NCI-H345 (cell line): ENCODE measurements at regions not wholly inside any gene's neighbourhood (a gene's known extent, or its start where the extent isn't known, plus 50 kb on each side); places are given as distances from the start of the nearest gene placed in this dataset.

Experiments used
- DNase-seq: peaks from one replicate; lab custom pipeline; 2025; lab: John Stamatoyannopoulos, UW

GRCh38 chr18:11553098-11553940 lies 56.1 kb upstream of the SLC35G4 start:
- peak; percentile 46 for DNase-seq

- DNase-seq: no peak
Observed at GRCh38 chr18:11548916-11549551, 60.4 kb upstream of the SLC35G4 start.

- no peak for DNase-seq
Observed at GRCh38 chr18:11548396-11548795, 61.0 kb upstream of the SLC35G4 start.

DNA sequence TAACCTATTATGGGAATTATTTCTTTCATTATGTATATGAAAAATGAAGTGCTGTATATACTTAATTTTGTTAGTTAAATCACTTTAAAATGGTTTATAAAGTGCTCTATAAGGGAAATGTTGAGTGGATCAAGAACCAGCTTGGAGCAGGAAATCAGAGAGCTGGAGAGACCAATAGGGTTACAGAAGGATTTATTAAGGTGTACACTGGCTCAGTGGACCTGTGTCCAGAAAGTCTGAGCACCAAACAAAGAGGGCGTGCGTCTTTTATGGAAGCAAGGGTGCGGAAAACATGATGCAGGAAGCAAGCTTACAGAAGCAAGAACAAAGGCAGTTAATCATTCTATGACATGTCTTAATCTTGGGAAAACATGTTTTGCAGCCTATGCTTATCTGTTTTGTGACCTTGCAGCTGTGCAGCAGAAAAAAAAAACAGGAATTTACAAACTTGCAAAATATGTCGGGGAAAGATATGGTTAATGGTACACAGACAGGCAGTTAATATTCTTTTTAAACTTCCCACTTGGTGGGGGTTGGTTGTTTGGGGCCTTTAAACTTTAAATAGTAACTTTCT lies 65.2 kb upstream of the SLC35G4 start:
- DNase-seq: no peak

- no peak for DNase-seq
Observed at GRCh38 chr18:11541179-11541578, 68.2 kb upstream of the SLC35G4 start.

- DNase-seq: no peak
Observed at GRCh38 chr18:11533942-11534496, 75.4 kb upstream of the SLC35G4 start.

DNA sequence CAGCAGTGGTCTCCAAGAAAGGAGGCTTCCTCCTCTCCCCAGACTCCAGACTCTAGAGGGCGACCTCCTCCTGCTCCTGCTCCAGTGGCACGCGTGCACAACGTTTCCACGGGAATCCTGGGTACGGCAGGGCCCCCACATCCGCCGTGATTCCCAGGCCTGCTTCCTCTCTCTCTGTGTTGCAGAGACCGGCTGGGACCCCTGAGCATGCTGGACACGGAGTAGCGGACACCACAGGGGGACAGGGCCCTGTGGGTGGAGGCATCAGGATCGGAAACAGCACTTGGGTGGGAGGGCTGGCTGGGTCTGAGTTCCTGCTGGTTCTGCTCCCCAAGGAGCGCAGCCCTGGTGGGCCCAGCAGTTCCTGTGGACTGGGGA lies 75.9 kb upstream of the SLC35G4 start:
- no peak for DNase-seq

GRCh38 chr18:11532758-11533512 lies 76.5 kb upstream of the SLC35G4 start:
- no peak for DNase-seq

DNA sequence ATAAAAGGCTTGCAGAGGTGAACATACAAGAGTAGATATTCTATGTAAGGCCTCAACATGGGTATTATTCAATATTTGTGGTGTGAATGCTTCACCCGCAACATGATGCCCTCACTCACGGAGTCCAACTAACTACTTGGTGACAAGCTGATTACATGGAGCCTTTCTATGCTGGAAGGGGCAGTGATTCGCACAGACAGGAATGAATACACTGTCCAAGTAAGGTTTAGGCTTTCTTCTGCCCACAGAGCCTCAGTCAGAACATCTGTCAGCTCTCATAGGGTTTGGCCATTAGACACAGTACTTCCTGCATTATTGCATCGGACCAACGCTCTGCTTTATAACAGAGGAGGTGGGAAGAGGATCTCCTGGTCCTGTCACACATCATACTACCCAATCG lies 80.3 kb upstream of the SLC35G4 start:
- no peak for DNase-seq

DNA sequence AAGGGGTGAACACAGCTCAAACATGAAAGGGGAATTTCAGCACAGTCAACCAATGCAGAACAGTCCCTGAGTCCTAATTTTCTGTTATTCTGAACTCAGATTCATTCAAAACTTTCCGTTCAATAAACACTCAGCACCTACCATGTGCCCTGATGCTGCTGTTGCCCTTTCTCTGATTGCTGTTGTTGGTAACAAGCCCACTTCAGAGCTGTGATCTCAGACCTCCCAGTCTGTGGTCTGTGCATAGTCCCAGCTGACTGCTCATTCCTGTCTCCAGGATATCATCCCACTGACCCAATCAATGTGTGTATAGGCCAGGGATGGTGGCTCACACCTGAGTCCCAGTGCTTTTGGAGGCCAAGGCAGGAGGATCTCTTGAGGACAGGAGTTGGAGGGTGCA lies 82.7 kb upstream of the SLC35G4 start:
- DNase-seq: no peak

DNA sequence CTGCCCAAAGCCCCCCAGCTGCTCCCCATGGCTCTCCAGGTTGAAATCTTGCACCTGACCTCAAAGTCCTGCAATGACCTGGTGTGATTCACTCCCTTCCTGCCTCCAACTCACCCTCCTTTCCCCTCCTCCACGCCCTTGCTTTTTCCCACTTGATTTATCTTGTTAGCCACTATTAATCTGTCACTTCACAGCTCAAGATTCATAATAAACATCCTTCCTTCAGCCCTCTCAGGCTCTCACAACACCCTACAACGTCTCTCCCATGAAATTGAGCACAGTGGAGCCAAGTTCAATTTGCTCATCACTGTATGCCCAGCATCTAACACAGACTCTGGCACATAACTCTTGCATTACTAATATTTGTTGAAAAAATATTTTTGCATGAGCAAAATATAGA lies 85.6 kb upstream of the SLC35G4 start:
- no peak for DNase-seq

DNA sequence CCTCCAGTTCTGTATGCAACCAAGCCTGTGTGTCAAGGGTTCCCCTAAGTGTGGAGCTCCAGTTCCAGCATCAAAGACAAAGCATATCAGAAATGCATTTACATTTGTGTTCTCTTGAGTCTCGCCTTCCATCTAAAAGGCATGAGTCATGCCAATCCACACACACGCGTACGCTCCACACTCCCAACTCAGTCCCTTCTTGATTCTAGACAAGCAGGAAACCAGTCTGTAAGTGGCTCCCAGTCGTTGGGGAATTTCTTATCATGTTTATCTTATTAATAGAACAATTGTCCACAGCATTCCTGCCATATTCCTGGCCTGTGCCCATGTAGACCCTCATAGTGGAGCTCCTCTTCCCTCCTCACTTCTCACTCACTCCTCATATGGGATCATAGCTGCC lies 86.4 kb upstream of the SLC35G4 start:
- DNase-seq: no peak

- DNase-seq: no peak
Observed at GRCh38 chr18:11521853-11522252, 87.5 kb upstream of the SLC35G4 start.

DNA sequence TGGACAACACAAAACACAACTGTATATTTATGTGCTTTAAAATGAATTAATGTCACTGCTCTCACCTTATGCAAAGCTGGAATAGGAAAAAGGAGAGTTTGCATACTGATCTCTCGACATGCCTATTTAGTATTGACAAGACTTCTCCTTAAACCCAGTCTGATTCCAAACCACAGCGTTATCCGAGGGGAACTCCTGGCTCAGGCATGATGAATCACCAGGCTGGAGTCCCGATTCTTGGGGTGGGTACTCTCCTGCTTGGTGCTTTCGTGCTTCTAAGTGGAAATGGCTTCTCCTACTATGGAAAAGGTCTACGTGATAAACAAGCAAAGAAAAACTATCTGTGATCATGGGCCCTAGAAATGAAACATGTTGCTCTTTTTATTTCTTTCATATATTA lies 88.9 kb upstream of the SLC35G4 start:
- no peak for DNase-seq

GRCh38 chr18:11518788-11519685 lies 90.4 kb upstream of the SLC35G4 start:
- peak; percentile 50 for DNase-seq

- no peak for DNase-seq
Observed at GRCh38 chr18:11517704-11518103, 91.7 kb upstream of the SLC35G4 start.

DNA sequence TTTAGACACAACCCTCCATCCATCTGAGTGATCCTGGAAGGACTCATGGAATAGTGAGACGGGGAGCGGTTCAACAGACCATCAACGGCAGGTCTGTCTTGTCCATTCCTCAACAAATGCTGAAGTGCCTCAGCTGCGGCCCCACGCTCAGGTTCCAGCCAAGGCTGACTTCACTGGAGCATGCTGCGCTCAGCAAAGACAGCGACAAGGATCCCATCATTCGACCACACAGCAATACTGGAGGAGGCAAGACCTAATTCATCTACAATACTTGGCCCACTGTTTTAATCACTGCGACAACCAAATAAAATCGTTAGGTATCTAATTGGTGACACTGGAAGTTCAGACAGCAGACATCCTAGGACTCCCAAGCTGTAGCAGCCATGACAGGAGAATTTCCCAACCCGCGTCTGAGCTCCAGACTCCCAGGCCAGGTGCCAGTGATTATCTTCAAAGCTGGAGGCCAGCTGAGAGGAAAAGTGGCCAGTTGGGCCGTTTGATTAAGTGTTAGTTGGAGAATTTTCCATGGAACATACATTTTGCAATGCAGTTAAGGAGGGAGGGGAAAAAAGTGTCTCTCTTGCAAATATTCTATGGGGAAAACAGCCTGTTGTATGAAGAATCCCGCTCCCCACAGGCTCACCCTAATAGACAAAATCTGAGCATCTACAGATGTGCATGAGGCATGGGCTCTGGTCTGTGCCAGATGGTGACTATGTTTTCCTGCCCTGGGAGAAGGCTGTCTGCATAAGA lies 92.5 kb upstream of the SLC35G4 start:
- DNase-seq: no peak

GRCh38 chr18:11514267-11514666 lies 95.1 kb upstream of the SLC35G4 start:
- DNase-seq: no peak

GRCh38 chr18:11512096-11513025 lies 97.0 kb upstream of the SLC35G4 start:
- peak; percentile 2 for DNase-seq
